ENCODE measurements at regions not wholly inside any gene's neighbourhood (a gene's known extent, or its start where the extent isn't known, plus 50 kb on each side); places are given as distances from the start of the nearest gene placed in this dataset.
A peak's percentile ranks its signal among the peaks of the same experiment; 100 is the strongest.

GRCh38 chr4:127284236-127284635 lies 348.5 kb upstream of the INTU start:
- TF ChIP-seq POLR2AphosphoS5 (IDR thresholded peaks at IDR 0.05) (no peak), CTCF (IDR thresholded peaks at IDR 0.05) (no peak)
- no peak for ATAC-seq (ENCODE audit: low FRiP score in 2 of 2)
- no peaks in the 10 kb centered on the region for H3K4me1 ChIP-seq
- H3K27me3 ChIP-seq, result no peaks in the 10 kb centered on the region
- DNase-seq, result no peak
- no peaks in the 10 kb centered on the region for H3K9me3 ChIP-seq
- H3K4me3 ChIP-seq, result no peak overlapping the region
- no peak overlapping the region for H3K27ac ChIP-seq
- no peaks in the 10 kb centered on the region for H3K36me3 ChIP-seq

- WGBS, 2 donors, result 48 to 63% methylated on average over 1 of the region's 1 CpG
- Histone ChIP-seq H3K27me3 (no peaks in the 10 kb centered on the region), H3K36me3 (no peaks in the 10 kb centered on the region), H3K4me1 (no peaks in the 10 kb centered on the region), H3K27ac (no peak overlapping the region), H3K9me3 (peaks cover 0 to 23% (median 11%) of the 10 kb centered on the region in 4 donors), H3K4me3 (no peak overlapping the region)
- TF ChIP-seq EP300 (IDR thresholded peaks at IDR 0.05) (no peak), POLR2A (IDR thresholded peaks at IDR 0.05) (no peak), CTCF (IDR thresholded peaks at IDR 0.05) (no peak), POLR2AphosphoS5 (IDR thresholded peaks at IDR 0.05) (no peak)
- DNase-seq (no peak), ATAC-seq (ENCODE audit: low FRiP score in 2 of 2) (no peak)
These were observed 341.4 kb upstream of the INTU start for GRCh38 chr4:127291316-127291715.

- Histone ChIP-seq H3K9me3 (peaks cover 0 to 23% (median 12%) of the 10 kb centered on the region in 4 donors), H3K4me1 (no peaks in the 10 kb centered on the region), H3K4me3 (no peak overlapping the region), H3K27me3 (no peaks in the 10 kb centered on the region), H3K36me3 (no peaks in the 10 kb centered on the region), H3K27ac (no peak overlapping the region)
- TF ChIP-seq POLR2A (IDR thresholded peaks at IDR 0.05), result no peak
- no peak for TF ChIP-seq EP300 (IDR thresholded peaks at IDR 0.05)
- no peak for TF ChIP-seq POLR2AphosphoS5 (IDR thresholded peaks at IDR 0.05)
- TF ChIP-seq CTCF (IDR thresholded peaks at IDR 0.05), result no peak
- 20 to 35% methylated on average over 2 of the region's 2 CpGs for WGBS, 2 donors
- ATAC-seq (ENCODE audit: low FRiP score in 2 of 2) (no peak), DNase-seq (no peak)
These were observed 339.3 kb upstream of the INTU start for GRCh38 chr4:127293496-127293895.

- H3K36me3 ChIP-seq, result no peaks in the 10 kb centered on the region
- H3K4me1 ChIP-seq, result no peaks in the 10 kb centered on the region
- ATAC-seq (ENCODE audit: low FRiP score in 2 of 2) (peak in 1 of 2 donors; percentile 48), DNase-seq (no peak)
- H3K27ac ChIP-seq, result no peak overlapping the region
- no peak for TF ChIP-seq EP300 (IDR thresholded peaks at IDR 0.05)
- TF ChIP-seq CTCF (IDR thresholded peaks at IDR 0.05), result no peak
- no peak for TF ChIP-seq POLR2A (IDR thresholded peaks at IDR 0.05)
- no peak for TF ChIP-seq POLR2AphosphoS5 (IDR thresholded peaks at IDR 0.05)
- H3K4me3 ChIP-seq, result no peak overlapping the region
- H3K27me3 ChIP-seq, result no peaks in the 10 kb centered on the region
- WGBS, 2 donors, result 53 to 73% methylated on average over 2 of the region's 2 CpGs
- peaks cover 0 to 3% (median 0%) of the 10 kb centered on the region in 4 donors for H3K9me3 ChIP-seq
These were observed 328.4 kb upstream of the INTU start for GRCh38 chr4:127304356-127304755.

GRCh38 chr4:127307996-127308395 lies 324.8 kb upstream of the INTU start:
- Histone ChIP-seq H3K27ac (no peak overlapping the region), H3K27me3 (no peaks in the 10 kb centered on the region), H3K9me3 (peaks cover 0 to 3% (median 1%) of the 10 kb centered on the region in 4 donors), H3K4me3 (no peak overlapping the region), H3K4me1 (no peaks in the 10 kb centered on the region), H3K36me3 (no peaks in the 10 kb centered on the region)
- no peak for TF ChIP-seq CTCF (IDR thresholded peaks at IDR 0.05)
- no peak for DNase-seq
- ATAC-seq (ENCODE audit: low FRiP score in 2 of 2), result no peak
- 70% methylated on average over 3 of the region's 3 CpGs for WGBS, 2 donors
